NB4 (cell line): ENCODE measurements at regions not wholly inside any gene's neighbourhood (a gene's known extent, or its start where the extent isn't known, plus 50 kb on each side); places are given as distances from the start of the nearest gene placed in this dataset.

ENCODE experiments used
- CTCF ChIP-seq: IDR thresholded peaks from one replicate; pipeline ENCODE4 v1.5.1; 2012; ENCODE audit warnings: low read depth, low read length
- MAX ChIP-seq: IDR thresholded peaks from 2 replicates; pipeline ENCODE4 v1.6.1; 2011; ENCODE audit warnings: low read depth, low read length
- POLR2A ChIP-seq: IDR thresholded peaks from 2 replicates; pipeline ENCODE4 v1.6.1; 2011; ENCODE audit warnings: mild to moderate bottlenecking; ENCODE audit not compliant: insufficient read length; ENCODE audit errors: extremely low read depth

GRCh38 chr3:194812176-194812575 is 126.5 kb downstream of the FAM43A start:
- no peak for TF ChIP-seq CTCF
- no peak for TF ChIP-seq MAX
- no peak for TF ChIP-seq POLR2A
